Pancreas (tissue), 10 donors: ENCODE measurements at regions not wholly inside any gene's neighbourhood (a gene's known extent, or its start where the extent isn't known, plus 50 kb on each side); places are given as distances from the start of the nearest gene placed in this dataset.

ENCODE experiments used
- ATAC-seq, 4 donors: fragments of 200-7000 bp; cut with Tn5 transposase; one replicate each; pipeline versions ENCODE4 v1.8.0 to v1.9.1; 2020; ENCODE audit warnings: mild to moderate bottlenecking in 4 of 4, moderate library complexity in 4 of 4
- DNase-seq, 6 donors: peaks; one replicate each; pipeline ENCODE4 v3.0.0-alpha.2; 2020
- FAIRE-seq: peaks from 2 replicates; lab custom pipeline; 2012; peaks lifted over from hg19 to GRCh38; lab: Jason Lieb, UNC
- H3K27ac ChIP-seq, 4 donors: fragments of 200-600 bp; sonication (generic); 1 replicate in 3 of 4; 2 replicates in 1 of 4; pipeline versions ENCODE4 v1.5.0 to v1.8.0; 2020
- H3K27me3 ChIP-seq, 4 donors: fragments of 200-600 bp; one replicate each; pipeline ENCODE4 v1.8.0; 2021
- H3K36me3 ChIP-seq, 3 donors: fragments of 200-600 bp; sonication (generic) in 1 of 3; one replicate each; pipeline versions ENCODE4 v1.5.0 to v1.8.0; 2020 to 2021
- H3K4me1 ChIP-seq, 3 donors: fragments of 200-600 bp; one replicate each; pipeline ENCODE4 v1.8.0; 2021
- H3K4me3 ChIP-seq, 4 donors: fragments of 200-600 bp; sonication (generic) in 2 of 4; one replicate each; pipeline versions ENCODE4 v1.5.0 to v1.8.0; 2020 to 2021
- H3K9me3 ChIP-seq, 4 donors: fragments of 200-600 bp; one replicate each; pipeline ENCODE4 v1.8.0; 2021
- CTCF ChIP-seq, 4 donors: fragments of 200-600 bp; sonication (generic) in 3 of 4; IDR thresholded peaks; one replicate each; pipeline versions ENCODE4 v1.5.0 to v1.8.0; 2021; ENCODE audit warnings: antibody characterized with exemption in 4 of 4
- WGBS, 2 donors: extraction: QIAGEN DNeasy Blood & Tissue Kit; methylation state at CpG; one replicate each; pipeline ENCODE4 v1.1.7; 2013; 5-methylcytosine and 5-hydroxymethylcytosine counted together
- intact Hi-C, 3 donors: fragments of 100-400 bp; cut with DNase I; formaldehyde crosslinking; loops; one replicate each; pipeline versions ENCODE4 v1.11.1 to v1.14.2; 2022
- donor health status: healthy with polysubstance abuse.
- donor health status: DM: no; HTN: no; CAD: no; lungs with moderate emphysema.
- donor health status: DM: no; HTN: no; CAD: no.
- donor health status: control.
- donor health status: control.
- donor health status: Bipolar disorder and iron deficiency.
- donor health status: DM: yes; HTN: yes; CAD: no.
- donor health status: DM: no; HTN: no; CAD: no.
- donor health status: DM: no; HTN: no; CAD: no.
- donor health status: DM: yes; HTN: yes; CAD: no.

DNA sequence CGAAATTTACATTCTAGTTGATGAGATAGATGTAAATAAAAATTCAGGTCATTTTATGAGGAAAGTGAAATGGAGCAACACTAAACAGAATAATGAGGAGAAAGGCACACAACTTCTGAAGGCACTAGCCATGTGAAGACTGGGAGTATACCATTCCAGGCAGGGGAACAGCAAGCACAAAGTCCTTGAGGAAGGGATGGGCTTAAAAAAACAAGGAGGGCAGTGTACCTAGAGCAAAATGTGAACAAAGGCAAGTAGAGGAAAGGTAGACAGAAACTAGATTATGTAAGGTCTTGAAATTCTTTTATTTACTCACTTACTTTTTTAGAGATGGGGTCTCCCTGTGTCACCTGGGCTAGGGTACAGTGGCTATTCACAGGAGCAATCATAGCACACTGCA, 54.1 kb upstream of the LRIG2 start:
- H3K4me1 ChIP-seq = no peaks in the 10 kb centered on the region
- DNase-seq (no peak), ATAC-seq (no peak), FAIRE-seq (no peak)
- no peaks in the 10 kb centered on the region for H3K36me3 ChIP-seq
- intact Hi-C loops = no loop called here
- H3K4me3 ChIP-seq = no peak overlapping the region
- TF ChIP-seq CTCF (IDR thresholded peaks at IDR 0.05) = no peak
- 94% methylated on average over 1 of the region's 1 CpG for WGBS, 2 donors
- no peaks in the 10 kb centered on the region for H3K9me3 ChIP-seq
- no peak overlapping the region for H3K27ac ChIP-seq
- no peaks in the 10 kb centered on the region for H3K27me3 ChIP-seq

DNA sequence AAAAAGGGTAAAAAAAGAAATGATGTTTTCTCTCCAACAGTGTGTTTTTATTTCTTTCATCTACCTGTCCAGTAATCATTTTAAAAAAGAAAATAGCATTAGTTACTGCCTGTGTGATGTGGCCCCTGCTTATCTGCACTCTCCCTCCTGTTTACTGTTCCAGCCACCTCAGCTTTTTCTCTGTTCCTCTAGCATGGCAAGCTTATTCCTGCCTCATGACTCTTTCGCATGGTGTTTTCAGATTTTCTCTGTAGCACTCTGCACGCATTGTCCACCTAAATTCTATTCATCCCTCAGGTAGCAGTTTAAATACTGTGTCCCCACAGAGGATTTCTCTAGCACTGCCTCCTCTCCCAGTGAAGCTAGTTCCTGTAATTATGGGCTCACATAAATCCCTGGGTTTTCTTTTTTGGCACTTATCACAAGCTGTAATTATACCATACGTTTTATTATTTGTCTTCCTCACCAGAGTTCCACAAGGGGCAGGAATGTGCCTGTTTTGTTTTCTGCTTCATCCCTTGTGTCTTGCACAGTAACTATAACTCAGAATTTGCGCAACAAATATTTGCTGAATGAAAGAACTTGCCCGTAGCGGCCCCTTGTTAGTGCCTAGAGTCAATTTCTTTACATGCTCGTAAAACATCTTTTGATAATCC, 51.4 kb upstream of the LRIG2 start:
- Histone ChIP-seq H3K9me3 (no peaks in the 10 kb centered on the region), H3K27me3 (no peaks in the 10 kb centered on the region), H3K4me1 (no peaks in the 10 kb centered on the region), H3K36me3 (no peaks in the 10 kb centered on the region), H3K4me3 (no peak overlapping the region), H3K27ac (no peak overlapping the region)
- WGBS, 2 donors = 67 to 79% methylated on average over 7 of the region's 7 CpGs
- no peak for TF ChIP-seq CTCF (IDR thresholded peaks at IDR 0.05)
- intact Hi-C loops = no loop called here
- no peak for ATAC-seq
- no peak for DNase-seq
- FAIRE-seq = no peak
